ENCODE measurements at regions not wholly inside any gene's neighbourhood (a gene's known extent, or its start where the extent isn't known, plus 50 kb on each side); places are given as distances from the start of the nearest gene placed in this dataset.

GRCh38 chr5:174347183-174347582 is 301.7 kb downstream of the NSG2 start:
- Histone ChIP-seq H3K27me3 (replicated peaks in 1 of 7) (no peaks in the 10 kb centered on the region), H3K4me3 (no peak overlapping the region), H3K4me1 (no peaks in the 10 kb centered on the region), H3K9me3 (peaks cover 0 to 7% (median 0%) of the 10 kb centered on the region in 8 donors), H3K27ac (no peak overlapping the region), H3K36me3 (no peaks in the 10 kb centered on the region)
- no peak for TF ChIP-seq POLR2AphosphoS5 (IDR thresholded peaks at IDR 0.05)
- no peak for TF ChIP-seq POLR2A (IDR thresholded peaks at IDR 0.05)
- TF ChIP-seq CTCF (IDR thresholded peaks at IDR 0.05 in 8 of 11, conservative IDR thresholded peaks at IDR 0.05 in 3 of 11), result no peak
- no peak for DNase-seq
- intact Hi-C loops (cut with DNase I; ENCODE audit: low total_unique reads), result no loop called here
- WGBS, 5 donors, result 85 to 88% (median 86%) methylated on average over 1 of the region's 1 CpG

GRCh38 chr5:174348311-174348981 is 302.9 kb downstream of the NSG2 start:
- no peak overlapping the region for H3K4me3 ChIP-seq
- intact Hi-C loops (cut with DNase I; ENCODE audit: low total_unique reads), result no loop called here
- H3K27me3 ChIP-seq (replicated peaks in 1 of 7), result no peaks in the 10 kb centered on the region
- H3K27ac ChIP-seq, result no peak overlapping the region
- H3K4me1 ChIP-seq, result no peaks in the 10 kb centered on the region
- 46 to 54% (median 50%) methylated on average over 8 of the region's 8 CpGs for WGBS, 5 donors
- no peaks in the 10 kb centered on the region for H3K36me3 ChIP-seq
- no peak for DNase-seq
- no peak for TF ChIP-seq POLR2AphosphoS5 (IDR thresholded peaks at IDR 0.05)
- H3K9me3 ChIP-seq, result peaks cover 0 to 7% (median 0%) of the 10 kb centered on the region in 8 donors

GRCh38 chr5:174352681-174353080 is 307.2 kb downstream of the NSG2 start:
- Histone ChIP-seq H3K4me3 (no peak overlapping the region), H3K27me3 (replicated peaks in 1 of 7) (no peaks in the 10 kb centered on the region), H3K36me3 (no peaks in the 10 kb centered on the region), H3K27ac (no peak overlapping the region), H3K4me1 (no peaks in the 10 kb centered on the region), H3K9me3 (peaks cover 0 to 6% (median 0%) of the 10 kb centered on the region in 8 donors)
- intact Hi-C loops (cut with DNase I; ENCODE audit: low total_unique reads), result no loop called here
- 63 to 83% (median 77%) methylated on average over 4 of the region's 4 CpGs for WGBS, 5 donors
- TF ChIP-seq POLR2AphosphoS5 (IDR thresholded peaks at IDR 0.05) (no peak), POLR2A (IDR thresholded peaks at IDR 0.05) (no peak), CTCF (IDR thresholded peaks at IDR 0.05 in 8 of 11, conservative IDR thresholded peaks at IDR 0.05 in 3 of 11) (no peak)
- no peak for DNase-seq

- DNase-seq, result no peak
- H3K9me3 ChIP-seq, result peaks cover 0 to 6% (median 0%) of the 10 kb centered on the region in 8 donors
- H3K27ac ChIP-seq, result no peak overlapping the region
- H3K36me3 ChIP-seq, result no peaks in the 10 kb centered on the region
- 63 to 89% (median 79%) methylated on average over 5 of the region's 5 CpGs for WGBS, 5 donors
- TF ChIP-seq POLR2A (IDR thresholded peaks at IDR 0.05), result no peak
- TF ChIP-seq CTCF (IDR thresholded peaks at IDR 0.05 in 8 of 11, conservative IDR thresholded peaks at IDR 0.05 in 3 of 11), result no peak
- TF ChIP-seq POLR2AphosphoS5 (IDR thresholded peaks at IDR 0.05), result no peak
- intact Hi-C loops (cut with DNase I; ENCODE audit: low total_unique reads), result no loop called here
- H3K4me1 ChIP-seq, result no peaks in the 10 kb centered on the region
- H3K27me3 ChIP-seq (replicated peaks in 1 of 7), result peaks cover 0 to 4% (median 0%) of the 10 kb centered on the region in 7 donors
- no peak overlapping the region for H3K4me3 ChIP-seq
Measured at GRCh38 chr5:174354571-174354970, 309.1 kb downstream of the NSG2 start.
